ENCODE measurements at regions not wholly inside any gene's neighbourhood (a gene's known extent, or its start where the extent isn't known, plus 50 kb on each side); places are given as distances from the start of the nearest gene placed in this dataset.

DNA sequence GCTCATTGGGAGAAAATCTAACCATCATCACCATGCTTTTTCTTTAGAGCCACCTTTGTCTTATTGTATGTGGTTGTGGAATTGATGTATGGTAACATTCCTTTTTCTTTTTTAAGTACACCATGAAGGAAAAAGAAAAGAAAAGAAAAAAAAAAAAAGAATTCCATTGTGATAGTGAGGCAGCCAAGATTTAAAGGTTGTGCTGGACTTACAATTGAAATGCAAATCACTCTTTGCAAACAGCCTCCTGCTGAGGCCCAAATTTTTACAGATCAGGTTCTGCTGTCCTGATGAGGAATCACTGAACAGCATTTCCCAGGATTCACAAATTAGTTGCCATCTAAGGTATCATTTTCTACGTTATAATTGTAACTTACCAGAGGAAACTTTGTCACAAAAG lies 1101.0 kb upstream of the FANCL start:
- Histone ChIP-seq H3K27me3 (ENCODE audit: insufficient read depth, poor library complexity, severe bottlenecking) (no peaks in the 10 kb centered on the region), H3K27ac (replicated peaks) (no peak overlapping the region), H3K4me3 (replicated peaks; ENCODE audit: insufficient read depth, low read length) (no peak overlapping the region)
- TF ChIP-seq GABPA (IDR thresholded peaks at IDR 0.05; ENCODE audit: low read depth) (no peak), SPI1 (IDR thresholded peaks at IDR 0.05; ENCODE audit: borderline replicate concordance, low read depth) (no peak), POLR2AphosphoS5 (IDR thresholded peaks at IDR 0.05; ENCODE audit: low read depth) (no peak)
- TF ChIP-seq, protein P1, sequence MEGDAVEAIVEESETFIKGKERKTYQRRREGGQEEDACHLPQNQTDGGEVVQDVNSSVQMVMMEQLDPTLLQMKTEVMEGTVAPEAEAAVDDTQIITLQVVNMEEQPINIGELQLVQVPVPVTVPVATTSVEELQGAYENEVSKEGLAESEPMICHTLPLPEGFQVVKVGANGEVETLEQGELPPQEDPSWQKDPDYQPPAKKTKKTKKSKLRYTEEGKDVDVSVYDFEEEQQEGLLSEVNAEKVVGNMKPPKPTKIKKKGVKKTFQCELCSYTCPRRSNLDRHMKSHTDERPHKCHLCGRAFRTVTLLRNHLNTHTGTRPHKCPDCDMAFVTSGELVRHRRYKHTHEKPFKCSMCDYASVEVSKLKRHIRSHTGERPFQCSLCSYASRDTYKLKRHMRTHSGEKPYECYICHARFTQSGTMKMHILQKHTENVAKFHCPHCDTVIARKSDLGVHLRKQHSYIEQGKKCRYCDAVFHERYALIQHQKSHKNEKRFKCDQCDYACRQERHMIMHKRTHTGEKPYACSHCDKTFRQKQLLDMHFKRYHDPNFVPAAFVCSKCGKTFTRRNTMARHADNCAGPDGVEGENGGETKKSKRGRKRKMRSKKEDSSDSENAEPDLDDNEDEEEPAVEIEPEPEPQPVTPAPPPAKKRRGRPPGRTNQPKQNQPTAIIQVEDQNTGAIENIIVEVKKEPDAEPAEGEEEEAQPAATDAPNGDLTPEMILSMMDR (IDR thresholded peaks at IDR 0.05; ENCODE audit: insufficient read depth, low read length): no peak
- DNase-seq (ENCODE audit: low read depth in 1 of 2, low spot score in 1 of 2): no peak

DNA sequence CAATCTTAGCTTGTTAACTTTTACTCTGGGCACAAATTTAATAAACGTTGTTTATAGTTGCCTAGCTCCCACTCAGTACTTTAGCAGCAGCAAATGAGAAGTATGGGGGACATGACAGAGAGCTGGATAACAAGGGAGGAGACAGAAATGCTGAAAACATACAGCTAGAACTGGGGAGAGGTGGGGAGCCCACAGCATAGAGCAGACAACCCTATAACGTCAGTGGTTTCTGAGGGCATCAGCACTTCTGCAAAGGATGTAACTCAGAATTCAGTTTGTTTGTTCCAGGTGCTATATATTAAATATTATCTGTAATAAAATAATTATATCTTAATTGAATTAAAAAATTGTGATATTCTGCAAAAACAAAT lies 1098.7 kb upstream of the FANCL start:
- Histone ChIP-seq H3K4me3 (replicated peaks; ENCODE audit: insufficient read depth, low read length) (no peak overlapping the region), H3K27me3 (ENCODE audit: insufficient read depth, poor library complexity, severe bottlenecking) (no peaks in the 10 kb centered on the region), H3K27ac (replicated peaks) (no peak overlapping the region)
- TF ChIP-seq SPI1 (IDR thresholded peaks at IDR 0.05; ENCODE audit: borderline replicate concordance, low read depth) (no peak), GABPA (IDR thresholded peaks at IDR 0.05; ENCODE audit: low read depth) (no peak), POLR2AphosphoS5 (IDR thresholded peaks at IDR 0.05; ENCODE audit: low read depth) (no peak)
- TF ChIP-seq, protein P1 (IDR thresholded peaks at IDR 0.05; ENCODE audit: insufficient read depth, low read length): no peak
- TF ChIP-seq, protein P2, sequence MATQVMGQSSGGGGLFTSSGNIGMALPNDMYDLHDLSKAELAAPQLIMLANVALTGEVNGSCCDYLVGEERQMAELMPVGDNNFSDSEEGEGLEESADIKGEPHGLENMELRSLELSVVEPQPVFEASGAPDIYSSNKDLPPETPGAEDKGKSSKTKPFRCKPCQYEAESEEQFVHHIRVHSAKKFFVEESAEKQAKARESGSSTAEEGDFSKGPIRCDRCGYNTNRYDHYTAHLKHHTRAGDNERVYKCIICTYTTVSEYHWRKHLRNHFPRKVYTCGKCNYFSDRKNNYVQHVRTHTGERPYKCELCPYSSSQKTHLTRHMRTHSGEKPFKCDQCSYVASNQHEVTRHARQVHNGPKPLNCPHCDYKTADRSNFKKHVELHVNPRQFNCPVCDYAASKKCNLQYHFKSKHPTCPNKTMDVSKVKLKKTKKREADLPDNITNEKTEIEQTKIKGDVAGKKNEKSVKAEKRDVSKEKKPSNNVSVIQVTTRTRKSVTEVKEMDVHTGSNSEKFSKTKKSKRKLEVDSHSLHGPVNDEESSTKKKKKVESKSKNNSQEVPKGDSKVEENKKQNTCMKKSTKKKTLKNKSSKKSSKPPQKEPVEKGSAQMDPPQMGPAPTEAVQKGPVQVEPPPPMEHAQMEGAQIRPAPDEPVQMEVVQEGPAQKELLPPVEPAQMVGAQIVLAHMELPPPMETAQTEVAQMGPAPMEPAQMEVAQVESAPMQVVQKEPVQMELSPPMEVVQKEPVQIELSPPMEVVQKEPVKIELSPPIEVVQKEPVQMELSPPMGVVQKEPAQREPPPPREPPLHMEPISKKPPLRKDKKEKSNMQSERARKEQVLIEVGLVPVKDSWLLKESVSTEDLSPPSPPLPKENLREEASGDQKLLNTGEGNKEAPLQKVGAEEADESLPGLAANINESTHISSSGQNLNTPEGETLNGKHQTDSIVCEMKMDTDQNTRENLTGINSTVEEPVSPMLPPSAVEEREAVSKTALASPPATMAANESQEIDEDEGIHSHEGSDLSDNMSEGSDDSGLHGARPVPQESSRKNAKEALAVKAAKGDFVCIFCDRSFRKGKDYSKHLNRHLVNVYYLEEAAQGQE (IDR thresholded peaks at IDR 0.05; ENCODE audit: insufficient replicate concordance, low read depth): no peak
- DNase-seq (ENCODE audit: low read depth in 1 of 2, low spot score in 1 of 2): no peak

DNA sequence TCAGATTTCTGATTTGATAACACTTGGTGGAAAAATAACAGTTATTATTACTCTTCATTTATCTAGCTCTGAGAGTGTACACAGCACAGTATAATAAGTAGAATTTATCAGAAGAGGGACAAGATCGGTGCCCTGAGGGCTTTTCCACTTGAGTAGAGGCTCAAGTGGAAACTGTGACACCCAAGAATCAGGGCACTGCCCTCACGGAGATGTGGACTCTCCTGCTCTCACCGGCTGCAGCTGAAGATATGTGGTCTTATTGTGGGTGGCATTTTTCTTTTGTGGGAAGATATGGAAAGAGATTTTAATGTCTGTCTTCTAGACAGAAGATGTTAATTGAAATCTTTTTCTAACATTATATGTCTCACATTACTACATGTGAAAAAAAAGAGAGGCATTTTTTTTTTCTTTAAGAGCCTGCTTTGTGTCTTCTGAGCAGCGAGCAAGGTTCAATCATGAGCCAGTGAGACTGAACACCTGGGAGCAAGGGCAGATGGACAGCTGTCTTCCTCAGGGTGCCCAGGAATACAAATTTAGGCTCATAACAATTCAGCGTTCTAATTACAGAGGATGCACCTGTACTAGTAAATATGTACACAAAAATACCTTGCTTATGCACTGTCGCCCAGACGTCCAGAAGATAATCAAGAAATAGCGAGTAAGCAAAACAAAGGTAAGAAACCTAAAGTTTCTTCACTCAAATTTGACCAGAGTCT lies 1098.2 kb upstream of the FANCL start:
- H3K4me3 ChIP-seq (replicated peaks; ENCODE audit: insufficient read depth, low read length): no peak overlapping the region
- H3K27me3 ChIP-seq (ENCODE audit: insufficient read depth, poor library complexity, severe bottlenecking): no peaks in the 10 kb centered on the region
- TF ChIP-seq POLR2AphosphoS5 (IDR thresholded peaks at IDR 0.05; ENCODE audit: low read depth): no peak
- TF ChIP-seq GABPA (IDR thresholded peaks at IDR 0.05; ENCODE audit: low read depth): no peak
- TF ChIP-seq, protein P1 (IDR thresholded peaks at IDR 0.05; ENCODE audit: insufficient read depth, low read length): no peak
- TF ChIP-seq, protein P2 (IDR thresholded peaks at IDR 0.05; ENCODE audit: insufficient replicate concordance, low read depth): no peak
- TF ChIP-seq SPI1 (IDR thresholded peaks at IDR 0.05; ENCODE audit: borderline replicate concordance, low read depth): no peak
- no peak overlapping the region for H3K27ac ChIP-seq (replicated peaks)
- no peak for DNase-seq (ENCODE audit: low read depth in 1 of 2, low spot score in 1 of 2)

DNA sequence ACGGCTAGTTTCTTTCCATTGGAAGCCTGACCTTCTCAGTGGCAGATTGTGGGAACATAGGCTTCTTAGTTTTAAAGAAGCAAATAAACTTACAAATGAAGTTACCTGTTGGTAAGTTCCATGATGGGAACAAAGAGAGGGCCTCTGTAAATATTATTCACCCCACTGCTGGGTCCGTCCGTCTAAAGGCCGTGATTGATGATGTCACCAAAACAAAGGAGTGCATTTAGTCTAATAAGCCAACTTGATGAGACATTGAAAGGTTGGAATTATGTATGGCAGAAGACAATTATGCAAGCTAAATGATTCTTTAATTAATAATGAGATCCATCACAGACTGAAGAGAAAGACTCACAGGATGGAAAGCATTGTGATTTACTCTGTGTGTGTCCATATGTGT lies 1091.9 kb upstream of the FANCL start:
- DNase-seq (ENCODE audit: low read depth in 1 of 2, low spot score in 1 of 2): no peak
- Histone ChIP-seq H3K4me3 (replicated peaks; ENCODE audit: insufficient read depth, low read length) (no peak overlapping the region), H3K27me3 (ENCODE audit: insufficient read depth, poor library complexity, severe bottlenecking) (no peaks in the 10 kb centered on the region), H3K27ac (replicated peaks) (no peak overlapping the region)
- TF ChIP-seq, protein P2 (IDR thresholded peaks at IDR 0.05; ENCODE audit: insufficient replicate concordance, low read depth): no peak
- TF ChIP-seq SPI1 (IDR thresholded peaks at IDR 0.05; ENCODE audit: borderline replicate concordance, low read depth) (no peak), POLR2AphosphoS5 (IDR thresholded peaks at IDR 0.05; ENCODE audit: low read depth) (no peak), GABPA (IDR thresholded peaks at IDR 0.05; ENCODE audit: low read depth) (no peak)
- TF ChIP-seq, protein P1 (IDR thresholded peaks at IDR 0.05; ENCODE audit: insufficient read depth, low read length): no peak

Data from HL-60 (cell line).